ENCODE measurements at regions not wholly inside any gene's neighbourhood (a gene's known extent, or its start where the extent isn't known, plus 50 kb on each side); places are given as distances from the start of the nearest gene placed in this dataset.

DNA sequence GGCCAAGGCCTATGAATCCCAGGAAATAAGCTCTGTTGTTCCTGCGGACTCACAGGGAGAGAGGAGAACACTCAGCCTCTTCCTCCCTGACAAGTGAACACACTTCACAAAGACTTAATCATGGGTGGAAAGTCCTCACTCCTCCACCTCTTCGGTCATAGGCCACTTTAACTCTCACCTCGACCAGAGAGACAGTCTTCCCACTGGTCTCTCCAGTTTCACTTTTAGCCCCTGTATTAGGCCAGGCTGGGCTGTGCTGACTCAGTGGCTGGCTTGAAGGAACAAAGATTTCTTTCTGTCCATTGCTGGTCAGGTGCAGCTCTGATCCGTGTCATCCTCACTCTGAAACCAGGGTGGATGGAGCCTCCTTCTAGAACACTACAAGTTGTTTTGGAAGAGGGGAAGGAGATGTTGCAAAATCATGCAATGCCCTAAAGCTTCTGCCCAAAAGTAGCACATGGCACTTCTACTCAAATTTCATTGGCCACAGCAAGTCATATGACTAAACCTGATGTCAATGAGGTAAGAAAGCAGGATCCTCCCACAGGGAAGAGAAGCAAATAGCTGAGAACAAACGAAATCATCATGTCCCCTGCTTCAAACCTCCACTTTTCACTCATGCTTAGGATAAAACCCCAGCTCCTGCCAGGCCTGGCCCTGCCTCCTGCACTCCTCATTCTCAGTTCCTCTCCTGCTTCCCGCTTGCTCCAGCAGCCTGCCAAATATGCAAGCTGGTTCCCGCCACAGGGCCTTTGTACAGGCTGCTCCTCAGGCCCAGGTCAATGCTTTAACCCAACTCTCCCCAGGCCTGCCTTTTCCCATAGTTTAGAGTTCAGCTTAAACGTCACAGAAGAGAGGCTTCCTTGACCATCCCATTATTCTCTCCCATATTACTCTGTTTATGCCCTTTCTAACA is 150.5 kb upstream of the RUNX3 start:
- no peak for TF ChIP-seq CTCF (IDR thresholded peaks at IDR 0.05)
- TF ChIP-seq, protein P1, sequence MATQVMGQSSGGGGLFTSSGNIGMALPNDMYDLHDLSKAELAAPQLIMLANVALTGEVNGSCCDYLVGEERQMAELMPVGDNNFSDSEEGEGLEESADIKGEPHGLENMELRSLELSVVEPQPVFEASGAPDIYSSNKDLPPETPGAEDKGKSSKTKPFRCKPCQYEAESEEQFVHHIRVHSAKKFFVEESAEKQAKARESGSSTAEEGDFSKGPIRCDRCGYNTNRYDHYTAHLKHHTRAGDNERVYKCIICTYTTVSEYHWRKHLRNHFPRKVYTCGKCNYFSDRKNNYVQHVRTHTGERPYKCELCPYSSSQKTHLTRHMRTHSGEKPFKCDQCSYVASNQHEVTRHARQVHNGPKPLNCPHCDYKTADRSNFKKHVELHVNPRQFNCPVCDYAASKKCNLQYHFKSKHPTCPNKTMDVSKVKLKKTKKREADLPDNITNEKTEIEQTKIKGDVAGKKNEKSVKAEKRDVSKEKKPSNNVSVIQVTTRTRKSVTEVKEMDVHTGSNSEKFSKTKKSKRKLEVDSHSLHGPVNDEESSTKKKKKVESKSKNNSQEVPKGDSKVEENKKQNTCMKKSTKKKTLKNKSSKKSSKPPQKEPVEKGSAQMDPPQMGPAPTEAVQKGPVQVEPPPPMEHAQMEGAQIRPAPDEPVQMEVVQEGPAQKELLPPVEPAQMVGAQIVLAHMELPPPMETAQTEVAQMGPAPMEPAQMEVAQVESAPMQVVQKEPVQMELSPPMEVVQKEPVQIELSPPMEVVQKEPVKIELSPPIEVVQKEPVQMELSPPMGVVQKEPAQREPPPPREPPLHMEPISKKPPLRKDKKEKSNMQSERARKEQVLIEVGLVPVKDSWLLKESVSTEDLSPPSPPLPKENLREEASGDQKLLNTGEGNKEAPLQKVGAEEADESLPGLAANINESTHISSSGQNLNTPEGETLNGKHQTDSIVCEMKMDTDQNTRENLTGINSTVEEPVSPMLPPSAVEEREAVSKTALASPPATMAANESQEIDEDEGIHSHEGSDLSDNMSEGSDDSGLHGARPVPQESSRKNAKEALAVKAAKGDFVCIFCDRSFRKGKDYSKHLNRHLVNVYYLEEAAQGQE (IDR thresholded peaks at IDR 0.05) = no peak
- no peak for TF ChIP-seq FOSB (CRISPR knock-in tag; IDR thresholded peaks at IDR 0.05)
- TF ChIP-seq BCL3 (IDR thresholded peaks at IDR 0.05) = no peak
- no peak for TF ChIP-seq CEBPB (IDR thresholded peaks at IDR 0.05)

Measured in A549 (cell line).